GM21737 (cell line): ENCODE measurements at regions not wholly inside any gene's neighbourhood (a gene's known extent, or its start where the extent isn't known, plus 50 kb on each side); places are given as distances from the start of the nearest gene placed in this dataset.

Experiments used
- ATAC-seq: cut with Tn5 transposase; IDR thresholded peaks from one replicate; pipeline ENCODE4 v1.9.1; 2021; ENCODE audit warnings: mild to moderate bottlenecking, moderate library complexity; ENCODE audit not compliant: unreplicated experiment

- peak; percentile 48 for ATAC-seq
Observed at GRCh38 chr14:65222440-65222858, 120.1 kb upstream of the MAX start.

DNA sequence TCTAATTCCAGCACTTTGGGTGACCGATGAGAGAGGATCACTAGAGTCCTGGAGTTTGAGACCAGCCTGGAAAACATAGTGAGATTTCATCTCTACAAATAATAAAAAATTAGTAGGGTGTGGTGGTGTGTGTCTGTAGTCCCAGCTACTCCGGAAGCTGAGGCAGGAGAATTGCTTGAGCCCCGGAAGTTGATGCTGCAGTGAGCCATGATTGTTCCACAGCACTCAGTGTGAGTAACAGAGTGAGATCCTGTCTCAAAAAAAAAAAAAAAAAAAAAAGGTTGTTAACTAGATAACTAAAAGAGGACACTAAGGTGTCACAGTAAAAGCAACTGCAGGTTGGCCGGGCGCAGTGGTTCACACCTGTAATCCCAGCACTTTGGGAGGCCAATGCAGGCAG, 121.3 kb upstream of the MAX start:
- no peak for ATAC-seq

GRCh38 chr14:65224799-65225198, 122.5 kb upstream of the MAX start:
- no peak for ATAC-seq

DNA sequence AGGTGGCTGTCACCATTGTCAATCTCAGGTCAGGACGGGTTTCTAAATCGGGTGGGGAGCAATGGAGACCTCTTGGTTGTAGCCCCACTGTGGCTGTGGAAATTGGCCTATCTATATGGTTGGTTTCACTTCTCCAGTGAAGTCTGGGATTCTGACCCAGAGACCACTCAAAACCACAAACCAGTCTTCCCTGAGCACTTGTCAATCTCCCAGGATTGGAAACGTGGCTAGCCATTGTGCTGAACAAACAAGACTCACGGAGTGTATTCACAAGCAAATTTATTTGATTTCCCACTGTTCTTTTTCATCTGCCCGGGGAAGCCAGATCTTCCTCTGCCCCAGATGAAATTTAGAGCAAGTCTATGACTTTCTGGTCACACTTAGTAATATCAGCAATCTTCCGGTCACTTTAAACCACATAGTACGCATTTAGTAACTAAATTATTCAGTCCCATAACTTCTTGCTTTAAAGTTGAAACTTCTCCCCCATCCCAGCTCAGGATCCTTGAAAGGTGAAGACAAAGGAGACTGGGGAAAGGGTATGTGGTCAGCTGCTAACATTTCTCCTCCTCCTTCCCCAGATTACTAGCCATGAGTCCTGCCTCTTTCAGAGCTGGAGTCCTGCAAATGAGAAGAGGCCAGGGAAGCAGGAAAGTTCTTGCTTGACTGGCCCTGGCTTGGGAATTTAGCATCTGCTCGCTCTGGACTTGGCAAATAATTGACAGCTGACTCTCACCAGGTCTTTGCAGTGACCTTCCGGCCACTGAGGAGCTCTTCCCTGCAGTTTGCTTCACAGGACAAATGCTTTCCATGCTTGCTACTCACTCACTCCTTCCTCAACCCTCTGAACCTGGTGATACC, 123.2 kb upstream of the MAX start:
- no peak for ATAC-seq

DNA sequence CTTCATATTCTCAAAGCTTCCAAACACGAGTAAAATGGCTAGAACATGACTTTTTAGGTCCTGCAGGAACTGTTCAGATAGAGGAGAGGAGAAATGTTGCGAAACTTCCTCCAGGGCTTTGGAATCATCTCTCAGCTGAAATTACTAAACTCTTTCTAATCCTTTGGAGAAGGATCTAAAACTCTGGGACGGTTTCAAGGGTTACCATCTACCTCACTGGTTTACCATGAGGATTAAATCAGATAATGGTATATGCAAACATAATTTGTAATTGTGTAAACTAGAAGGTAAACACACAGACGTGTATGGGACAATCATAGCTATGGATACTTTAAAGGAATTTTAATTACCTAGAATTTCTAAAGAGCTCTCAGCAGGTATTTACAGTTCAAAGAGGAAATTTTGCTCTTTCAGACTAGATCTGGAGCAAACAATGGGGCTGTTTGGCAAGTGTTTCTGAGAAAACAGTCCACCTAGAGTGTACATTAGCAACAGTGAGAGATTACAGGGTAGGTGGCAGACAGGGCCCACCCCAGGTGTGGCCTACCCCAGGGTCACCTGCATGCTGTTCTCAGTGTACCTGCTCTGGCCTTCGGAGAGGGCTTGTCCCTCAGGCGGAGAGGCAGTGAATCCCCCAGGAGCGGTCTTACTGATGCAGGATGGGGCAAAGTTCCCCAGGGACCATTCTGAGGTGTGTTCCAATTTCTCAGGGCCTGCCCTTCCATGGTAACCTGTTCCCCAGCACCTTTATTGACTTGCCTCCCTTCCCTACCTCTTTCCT, 124.7 kb upstream of the MAX start:
- no peak for ATAC-seq

- peak; percentile 71 for ATAC-seq
Observed at GRCh38 chr14:65228436-65228835, 126.1 kb upstream of the MAX start.

GRCh38 chr14:65228956-65229747, 126.8 kb upstream of the MAX start:
- no peak for ATAC-seq

GRCh38 chr14:65229748-65230728, 127.7 kb upstream of the MAX start:
- ATAC-seq, result no peak

- ATAC-seq, result no peak
Observed at GRCh38 chr14:65231286-65231980, 129.1 kb upstream of the MAX start.

- ATAC-seq, result no peak
Observed at GRCh38 chr14:65234752-65235361, 132.5 kb upstream of the MAX start.

GRCh38 chr14:65237023-65237814, 134.9 kb upstream of the MAX start:
- no peak for ATAC-seq

DNA sequence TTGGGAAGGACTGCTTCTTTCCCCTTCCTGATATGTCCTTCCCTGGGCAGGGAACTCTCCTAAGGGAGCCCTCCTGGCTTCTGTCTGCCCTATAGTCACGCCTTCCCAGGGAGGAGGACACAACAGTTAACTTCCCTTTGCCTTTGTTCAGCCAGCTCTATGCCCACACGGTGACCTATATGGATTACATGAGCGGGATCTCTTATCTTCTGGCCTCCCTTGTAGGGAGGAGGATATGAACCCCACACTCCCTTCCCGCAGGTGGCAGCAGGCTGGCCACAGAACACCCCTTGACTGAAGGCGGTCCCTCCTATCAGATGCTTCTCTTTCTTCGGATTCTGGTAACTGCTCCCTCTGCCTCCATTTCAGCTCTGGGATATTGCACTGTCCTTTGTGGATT, 135.6 kb upstream of the MAX start:
- no peak for ATAC-seq

DNA sequence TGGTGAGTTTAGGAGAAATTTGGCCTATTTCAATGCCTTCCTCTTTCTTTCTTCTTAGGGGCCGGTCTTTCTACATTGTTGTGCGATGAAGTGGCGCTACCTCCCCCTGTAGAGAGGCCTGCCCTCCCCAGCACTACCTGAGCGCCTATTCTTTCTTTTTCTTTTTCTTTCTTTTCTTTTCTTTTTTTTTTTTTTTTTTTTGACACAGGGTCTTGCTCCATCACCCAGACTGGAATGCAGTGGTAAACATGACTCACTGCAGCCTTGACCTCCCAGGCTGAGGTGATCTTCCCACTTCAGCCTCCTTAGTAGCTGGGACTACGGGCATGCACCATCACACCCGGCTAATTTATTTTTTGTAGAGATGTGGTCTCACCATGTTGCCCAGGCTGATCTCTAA, 136.1 kb upstream of the MAX start:
- ATAC-seq, result no peak

DNA sequence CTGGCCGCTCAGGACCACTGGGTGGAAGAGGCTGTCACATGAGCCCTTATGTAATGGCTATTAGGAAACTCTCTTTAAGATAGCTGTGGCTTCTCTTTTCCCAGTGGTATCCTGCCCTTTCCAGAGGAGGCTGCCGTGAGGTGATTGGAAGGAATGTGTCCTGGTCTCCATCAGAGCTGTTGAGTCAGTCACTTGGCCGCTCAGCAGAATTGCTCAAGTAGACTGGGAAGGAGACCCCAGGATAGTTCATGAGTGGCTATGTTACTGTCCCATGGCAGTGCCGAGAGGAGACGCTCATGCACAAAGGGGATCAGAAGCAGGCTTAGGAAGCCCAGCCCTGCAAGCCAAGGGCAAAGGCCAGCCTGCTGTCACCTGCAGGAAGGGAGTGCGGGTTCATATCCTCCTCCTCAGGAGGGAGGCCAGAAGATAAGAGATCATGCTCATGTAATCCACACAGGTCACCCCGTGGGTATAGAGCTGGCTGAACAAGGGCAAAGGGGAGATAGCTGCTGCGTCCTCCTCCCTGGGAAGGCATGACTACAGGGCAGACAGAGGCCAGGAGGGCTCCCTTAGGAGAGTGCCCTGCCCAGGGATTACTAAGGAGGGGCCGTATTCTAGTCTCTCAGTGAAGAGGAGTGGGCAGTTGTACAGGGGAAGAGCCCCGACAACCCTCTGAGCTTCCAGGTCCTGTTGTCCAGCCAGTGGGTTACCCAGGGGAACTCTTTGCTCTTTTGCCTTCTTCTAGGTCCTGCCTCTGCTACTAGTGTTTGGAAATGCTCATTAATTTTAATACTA, 137.0 kb upstream of the MAX start:
- no peak for ATAC-seq

DNA sequence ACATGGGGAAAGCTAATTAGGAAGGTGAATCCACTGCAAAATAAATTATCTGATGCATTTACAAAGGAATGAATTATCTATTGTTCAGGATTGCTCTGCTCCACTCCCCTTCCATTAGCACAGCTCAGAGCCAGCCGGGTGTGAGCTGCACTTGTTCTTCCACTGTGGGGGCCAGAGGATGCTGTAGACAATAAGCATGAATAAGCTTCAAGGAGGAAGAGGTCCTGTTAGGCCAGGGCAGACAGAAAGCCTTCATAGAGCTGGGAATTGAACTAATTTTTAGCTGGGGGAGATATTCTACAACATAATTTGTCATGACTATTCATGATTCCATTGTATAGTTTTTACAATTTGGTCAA, 137.6 kb upstream of the MAX start:
- ATAC-seq, result no peak

- no peak for ATAC-seq
Observed at GRCh38 chr14:65241125-65241752, 138.9 kb upstream of the MAX start.

GRCh38 chr14:65242732-65243134, 140.4 kb upstream of the MAX start:
- ATAC-seq, result no peak
